Ascending aorta (tissue), 2 donors: ENCODE measurements at regions not wholly inside any gene's neighbourhood (a gene's known extent, or its start where the extent isn't known, plus 50 kb on each side); places are given as distances from the start of the nearest gene placed in this dataset.

Experiments
- DNase-seq, 2 donors: peaks; one replicate each; pipeline ENCODE4 v3.0.0-alpha.2; 2019; ENCODE audit warnings: low spot score in 2 of 2
- H3K27ac ChIP-seq, 2 donors: fragments of 200-600 bp; sonication (generic); one replicate each; pipeline ENCODE4 v1.5.1; 2016 to 2017; ENCODE audit warnings: mild to moderate bottlenecking in 1 of 2
- H3K27me3 ChIP-seq: fragments of 200-600 bp; sonication (generic); one replicate; pipeline ENCODE4 v1.5.1; 2017
- H3K36me3 ChIP-seq, 2 donors: fragments of 200-600 bp; sonication (generic); one replicate each; pipeline ENCODE4 v1.5.1; 2016
- H3K4me1 ChIP-seq, 2 donors: fragments of 200-600 bp; sonication (generic); one replicate each; pipeline ENCODE4 v1.5.1; 2016 to 2017; ENCODE audit warnings: mild to moderate bottlenecking in 1 of 2
- H3K4me3 ChIP-seq, 2 donors: fragments of 200-600 bp; sonication (generic); one replicate each; pipeline ENCODE4 v1.5.1; 2016 to 2017; ENCODE audit warnings: mild to moderate bottlenecking in 1 of 2
- H3K9me3 ChIP-seq, 2 donors: fragments of 200-600 bp; sonication (generic); one replicate each; pipeline ENCODE4 v1.5.1; 2016
- CTCF ChIP-seq, 3 experiments: fragments of 200-600 bp in 2 of 3; fragments of 450-650 bp in 1 of 3; sonication (generic) in 2 of 3; IDR thresholded peaks; one replicate each; pipeline ENCODE4 v1.5.1; 2016 to 2019; ENCODE audit warnings: antibody characterized with exemption in 3 of 3, mild to moderate bottlenecking in 1 of 3, moderate library complexity in 1 of 3
- intact Hi-C: fragments of 100-400 bp; cut with DNase I; formaldehyde crosslinking; loops from one replicate; pipeline ENCODE4 v1.15.1; 2023

DNA sequence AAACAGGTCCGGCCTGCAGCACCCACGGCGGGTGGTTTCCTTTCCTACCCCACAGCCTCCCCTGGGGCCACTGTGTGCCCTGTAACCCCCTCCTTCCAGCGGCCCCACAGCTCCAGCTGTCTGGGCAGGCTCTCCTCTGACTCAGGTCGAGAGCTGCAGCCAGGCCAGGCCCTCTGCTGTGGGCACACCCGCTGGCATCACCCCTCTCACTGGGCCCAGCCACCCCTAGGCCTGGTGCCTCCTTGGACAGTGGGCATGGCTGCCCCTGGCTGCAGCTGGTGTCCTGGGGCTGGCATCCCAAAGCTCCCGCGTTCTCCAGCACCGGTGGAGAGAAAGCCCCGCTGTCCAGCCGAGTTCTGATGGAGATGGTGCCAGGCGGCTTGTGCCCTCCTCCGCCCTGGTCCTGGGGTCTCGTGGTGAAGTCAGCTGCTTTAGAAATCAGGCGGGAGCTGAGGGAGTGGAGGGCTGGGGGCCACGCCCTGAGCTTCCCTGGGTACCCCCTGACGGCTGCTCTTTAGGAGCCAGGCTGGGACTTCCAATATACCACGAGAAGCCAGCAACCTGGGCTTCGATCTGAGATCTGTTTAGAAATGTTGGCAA is 114.9 kb downstream of the KIF26A start:
- intact Hi-C loops, result no loop called here
- Histone ChIP-seq H3K9me3 (no peaks in the 10 kb centered on the region), H3K36me3 (no peaks in the 10 kb centered on the region), H3K27ac (no peak overlapping the region), H3K27me3 (no peaks in the 10 kb centered on the region), H3K4me3 (no peak overlapping the region), H3K4me1 (no peaks in the 10 kb centered on the region)
- no peak for TF ChIP-seq CTCF (IDR thresholded peaks at IDR 0.05)
- peak in 1 of 2 donors; percentile 31 for DNase-seq

GRCh38 chr14:104253901-104254353 is 115.5 kb downstream of the KIF26A start:
- Histone ChIP-seq H3K4me3 (no peak overlapping the region), H3K27ac (no peak overlapping the region), H3K36me3 (no peaks in the 10 kb centered on the region), H3K9me3 (no peaks in the 10 kb centered on the region), H3K27me3 (no peaks in the 10 kb centered on the region), H3K4me1 (no peaks in the 10 kb centered on the region)
- DNase-seq, result no peak
- intact Hi-C loops, result no loop called here
- no peak for TF ChIP-seq CTCF (IDR thresholded peaks at IDR 0.05)

DNA sequence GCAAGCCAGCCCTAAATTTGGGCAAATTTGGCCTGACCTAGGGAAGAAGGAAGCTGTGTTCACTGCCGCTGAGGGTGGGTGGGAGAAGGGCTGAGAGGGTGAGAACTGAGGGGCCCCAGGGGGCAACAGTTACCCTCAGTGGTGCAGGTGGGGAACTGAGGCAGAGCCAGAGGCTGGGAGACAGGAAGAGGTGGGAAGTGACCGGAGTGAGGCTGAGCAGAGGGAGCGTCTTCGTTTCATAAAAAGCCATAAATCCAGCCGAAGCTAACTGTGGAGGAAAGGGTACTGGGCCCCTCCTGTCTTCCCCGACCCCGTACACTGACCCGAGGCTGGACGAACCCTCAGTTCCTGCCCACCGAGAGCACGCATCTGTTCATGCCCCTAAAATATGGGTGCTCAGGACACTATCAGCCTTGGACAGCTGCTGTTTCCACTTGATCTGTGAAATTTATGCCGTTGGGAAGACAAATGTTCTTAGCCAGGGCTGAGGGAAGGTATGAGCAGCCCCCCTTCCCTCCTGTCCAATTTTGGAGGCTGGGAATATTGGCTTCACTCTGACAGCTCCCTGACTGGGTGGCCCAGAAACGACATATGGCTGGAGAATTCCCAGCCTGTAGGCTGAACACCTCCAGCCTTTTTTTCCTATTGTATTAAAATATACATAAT is 116.5 kb downstream of the KIF26A start:
- Histone ChIP-seq H3K27me3 (no peaks in the 10 kb centered on the region), H3K4me3 (no peak overlapping the region), H3K4me1 (no peaks in the 10 kb centered on the region), H3K36me3 (no peaks in the 10 kb centered on the region), H3K27ac (no peak overlapping the region), H3K9me3 (no peaks in the 10 kb centered on the region)
- no peak for TF ChIP-seq CTCF (IDR thresholded peaks at IDR 0.05)
- intact Hi-C loops, result no loop called here
- no peak for DNase-seq

GRCh38 chr14:104256025-104256424 is 117.6 kb downstream of the KIF26A start:
- Histone ChIP-seq H3K4me1 (no peaks in the 10 kb centered on the region), H3K4me3 (no peak overlapping the region), H3K36me3 (no peaks in the 10 kb centered on the region), H3K9me3 (no peaks in the 10 kb centered on the region), H3K27ac (no peak overlapping the region), H3K27me3 (no peaks in the 10 kb centered on the region)
- intact Hi-C loops, result no loop called here
- TF ChIP-seq CTCF (IDR thresholded peaks at IDR 0.05), result no peak
- no peak for DNase-seq

DNA sequence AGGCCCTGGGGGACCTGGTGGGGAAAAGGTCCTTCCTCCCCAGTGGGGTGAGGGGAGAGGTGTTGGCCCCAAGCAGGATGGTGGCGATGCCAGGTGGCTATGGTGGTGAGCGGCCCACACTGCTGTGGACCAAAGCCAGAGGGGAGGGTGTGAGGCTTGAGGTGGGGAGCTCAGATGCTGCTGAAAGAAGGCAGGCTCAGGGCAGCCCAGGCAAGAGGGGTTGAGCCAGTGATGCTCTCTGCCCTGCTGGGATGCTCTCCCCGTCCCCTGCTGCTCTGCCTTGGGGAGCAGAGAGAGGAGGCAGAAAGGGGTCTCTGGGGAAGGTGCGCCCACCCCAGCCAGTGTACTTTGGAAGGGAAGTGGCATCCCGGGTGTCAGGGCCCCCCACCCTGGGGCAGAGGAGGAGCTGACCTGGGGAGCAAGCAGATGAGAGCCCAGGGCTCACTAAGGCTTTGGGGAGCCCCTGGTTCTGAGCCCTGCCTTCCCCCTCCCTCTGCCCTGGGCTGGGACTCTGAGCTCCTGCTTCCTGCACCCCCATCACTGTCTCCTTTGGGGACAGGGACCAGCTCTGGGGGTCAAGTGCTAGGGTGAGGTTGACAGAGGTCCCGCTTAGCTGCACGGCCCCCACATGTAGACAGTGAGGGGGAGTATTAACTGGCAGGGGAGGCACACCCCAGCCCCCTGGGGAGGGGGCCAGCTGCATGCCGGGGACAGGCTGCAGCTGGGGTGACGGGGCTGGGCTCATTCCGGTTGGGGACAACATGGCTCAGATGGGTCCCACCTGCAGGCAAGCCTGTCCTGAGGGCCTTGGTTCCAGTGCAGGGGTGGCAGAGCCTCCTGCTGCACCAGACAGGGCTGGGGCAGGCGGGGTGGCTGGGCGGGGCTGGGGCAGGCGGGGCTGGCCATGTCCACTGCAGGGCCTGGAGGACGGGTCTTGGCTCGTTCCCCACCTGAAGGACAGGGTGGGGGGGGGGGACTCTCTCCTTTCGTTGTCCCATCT is 124.4 kb downstream of the KIF26A start:
- H3K36me3 ChIP-seq, result no peaks in the 10 kb centered on the region
- no peak for TF ChIP-seq CTCF (IDR thresholded peaks at IDR 0.05)
- no peak overlapping the region for H3K27ac ChIP-seq
- DNase-seq, result no peak
- no peaks in the 10 kb centered on the region for H3K4me1 ChIP-seq
- intact Hi-C loops, result no loop called here
- H3K4me3 ChIP-seq, result no peak overlapping the region
- no peaks in the 10 kb centered on the region for H3K27me3 ChIP-seq
- no peaks in the 10 kb centered on the region for H3K9me3 ChIP-seq
